Stomach (tissue), 8 donors: ENCODE measurements at regions not wholly inside any gene's neighbourhood (a gene's known extent, or its start where the extent isn't known, plus 50 kb on each side); places are given as distances from the start of the nearest gene placed in this dataset.

Experiments
- DNase-seq, 2 donors: peaks; one replicate each; pipeline versions ENCODE4 v3.0.0 to v3.0.0-alpha.2; 2013 to 2019
- H3K27ac ChIP-seq, 5 donors: fragments of 200-600 bp in 4 of 5; sonication (generic) in 4 of 5; one replicate each; pipeline ENCODE4 v1.5.1; 2013 to 2019; ENCODE audit warnings: mild to moderate bottlenecking in 1 of 5, moderate library complexity in 1 of 5
- H3K27me3 ChIP-seq, 3 donors: fragments of 200-600 bp; sonication (generic); one replicate each; pipeline ENCODE4 v1.5.1; 2017 to 2019; ENCODE audit warnings: mixed run types in 1 of 3
- H3K36me3 ChIP-seq, 4 donors: fragments of 200-600 bp; sonication (generic); 1 replicate in 3 of 4; 2 replicates in 1 of 4; pipeline ENCODE4 v1.5.1; 2016 to 2019
- H3K4me1 ChIP-seq, 4 donors: fragments of 200-600 bp; sonication (generic); one replicate each; pipeline ENCODE4 v1.5.1; 2016 to 2019
- H3K4me3 ChIP-seq, 4 donors: fragments of 200-600 bp; sonication (generic) in 3 of 4; one replicate each; pipeline ENCODE4 v1.5.1; 2016 to 2019; ENCODE audit warnings: mild to moderate bottlenecking in 1 of 4
- H3K9me3 ChIP-seq, 4 donors: fragments of 200-600 bp; sonication (generic); one replicate each; pipeline ENCODE4 v1.5.1; 2016 to 2019
- CTCF ChIP-seq, 7 experiments: fragments of 450-650 bp in 4 of 7; fragments of 200-600 bp in 3 of 7; sonication (generic) in 3 of 7; IDR thresholded peaks; one replicate each; pipeline ENCODE4 v1.5.1; 2016 to 2019; ENCODE audit warnings: antibody characterized with exemption in 7 of 7, control low read depth in 2 of 7, mild to moderate bottlenecking in 1 of 7
- EP300 ChIP-seq: sonication (generic); formaldehyde crosslinking; IDR thresholded peaks from one replicate; pipeline ENCODE4 v1.6.1; 2017; ENCODE audit warnings: antibody characterized with exemption
- POLR2A ChIP-seq, 4 donors: fragments of 450-650 bp; IDR thresholded peaks; one replicate each; pipeline ENCODE4 v1.6.1; 2016; ENCODE audit warnings: antibody characterized with exemption in 4 of 4, control low read depth in 2 of 4, mild to moderate bottlenecking in 1 of 4, moderate library complexity in 1 of 4
- POLR2AphosphoS5 ChIP-seq, 3 donors: sonication (generic); formaldehyde crosslinking; IDR thresholded peaks; one replicate each; pipeline ENCODE4 v1.6.1; 2016; ENCODE audit warnings: antibody characterized with exemption in 3 of 3
- whole genome bisulfite sequencing, 5 donors: extraction: QIAGEN DNeasy Blood & Tissue Kit in 3 of 5; methylation state at CpG; one replicate each; pipeline versions ENCODE4 v1.1.5 to v1.1.7; 2013 to 2018; 5-methylcytosine and 5-hydroxymethylcytosine counted together
- intact Hi-C: fragments of 100-400 bp; cut with DNase I; formaldehyde crosslinking; loops from one replicate; pipeline ENCODE4 v1.15.1; 2023; ENCODE audit warnings: low total_unique reads
- donor health status: healthy with polysubstance abuse.
- donor health status: Bipolar disorder and iron deficiency.
- donor health status: healthy.

- no peak overlapping the region for H3K27ac ChIP-seq
- peaks cover 0 to 16% (median 4%) of the 10 kb centered on the region in 4 donors for H3K9me3 ChIP-seq
- H3K4me1 ChIP-seq: no peaks in the 10 kb centered on the region
- no peaks in the 10 kb centered on the region for H3K27me3 ChIP-seq
- TF ChIP-seq EP300: no peak
- 81 to 94% (median 91%) methylated on average over 3 of the region's 3 CpGs for WGBS, 5 donors
- intact Hi-C loops: no loop called here
- no peaks in the 10 kb centered on the region for H3K36me3 ChIP-seq
- no peak for DNase-seq
- no peak overlapping the region for H3K4me3 ChIP-seq
Observed at GRCh38 chr1:56000424-56000823, 578.9 kb downstream of the PLPP3 start.

GRCh38 chr1:55997536-55997935, 581.8 kb downstream of the PLPP3 start:
- Histone ChIP-seq H3K27ac (peak overlapping the region in 1 of 5 donors; percentile 17), H3K36me3 (no peaks in the 10 kb centered on the region), H3K4me1 (no peaks in the 10 kb centered on the region), H3K9me3 (peaks cover 0 to 24% (median 5%) of the 10 kb centered on the region in 4 donors), H3K4me3 (no peak overlapping the region), H3K27me3 (no peaks in the 10 kb centered on the region)
- DNase-seq: peak in 1 of 2 donors; percentile 56
- WGBS, 5 donors: 11 to 51% (median 30%) methylated on average over 1 of the region's 1 CpG
- intact Hi-C loops: no loop called here
- TF ChIP-seq CTCF (IDR thresholded peaks at IDR 0.05) (no peak), POLR2AphosphoS5 (IDR thresholded peaks at IDR 0.05) (peak in 1 of 3 donors; percentile 54)

- Histone ChIP-seq H3K9me3 (peaks cover 0 to 24% (median 5%) of the 10 kb centered on the region in 4 donors), H3K27ac (no peak overlapping the region), H3K27me3 (no peaks in the 10 kb centered on the region), H3K36me3 (no peaks in the 10 kb centered on the region), H3K4me1 (peaks cover 0 to 26% (median 2%) of the 10 kb centered on the region in 4 donors), H3K4me3 (no peak overlapping the region)
- no peak for TF ChIP-seq EP300
- TF ChIP-seq POLR2A (IDR thresholded peaks at IDR 0.05): no peak
- TF ChIP-seq POLR2AphosphoS5 (IDR thresholded peaks at IDR 0.05): no peak
- DNase-seq: no peak
- intact Hi-C loops: no loop called here
- 69 to 81% (median 72%) methylated on average over 8 of the region's 8 CpGs for WGBS, 5 donors
Observed at GRCh38 chr1:55993646-55994318, 585.6 kb downstream of the PLPP3 start.

- Histone ChIP-seq H3K4me3 (no peak overlapping the region), H3K27me3 (no peaks in the 10 kb centered on the region), H3K4me1 (peaks cover 0 to 33% (median 6%) of the 10 kb centered on the region in 4 donors), H3K27ac (no peak overlapping the region), H3K9me3 (peaks cover 0 to 3% (median 0%) of the 10 kb centered on the region in 4 donors), H3K36me3 (no peaks in the 10 kb centered on the region)
- intact Hi-C loops: no loop called here
- DNase-seq: no peak
- WGBS, 5 donors: 70 to 84% (median 76%) methylated on average over 3 of the region's 3 CpGs
- TF ChIP-seq EP300 (no peak), POLR2A (IDR thresholded peaks at IDR 0.05) (no peak), CTCF (IDR thresholded peaks at IDR 0.05) (no peak), POLR2AphosphoS5 (IDR thresholded peaks at IDR 0.05) (no peak)
Observed at GRCh38 chr1:55990007-55990406, 589.4 kb downstream of the PLPP3 start.

GRCh38 chr1:55988963-55989452, 590.4 kb downstream of the PLPP3 start:
- Histone ChIP-seq H3K27me3 (no peaks in the 10 kb centered on the region), H3K4me3 (no peak overlapping the region), H3K4me1 (peaks cover 0 to 33% (median 6%) of the 10 kb centered on the region in 4 donors), H3K9me3 (no peaks in the 10 kb centered on the region), H3K27ac (no peak overlapping the region), H3K36me3 (no peaks in the 10 kb centered on the region)
- intact Hi-C loops: no loop called here
- DNase-seq: no peak
- TF ChIP-seq POLR2A (IDR thresholded peaks at IDR 0.05) (no peak), POLR2AphosphoS5 (IDR thresholded peaks at IDR 0.05) (no peak), EP300 (no peak), CTCF (IDR thresholded peaks at IDR 0.05) (no peak)
- WGBS, 5 donors: 60 to 75% (median 67%) methylated on average over 1 of the region's 1 CpG
